ENCODE measurements at regions not wholly inside any gene's neighbourhood (a gene's known extent, or its start where the extent isn't known, plus 50 kb on each side); places are given as distances from the start of the nearest gene placed in this dataset.
A peak's percentile ranks its signal among the peaks of the same experiment; 100 is the strongest.
"Not testable (repeated sequence)": the region's sequence is repeated elsewhere in the genome, so short reads cannot be mapped to it uniquely, and the experiment has no call there.

DNA sequence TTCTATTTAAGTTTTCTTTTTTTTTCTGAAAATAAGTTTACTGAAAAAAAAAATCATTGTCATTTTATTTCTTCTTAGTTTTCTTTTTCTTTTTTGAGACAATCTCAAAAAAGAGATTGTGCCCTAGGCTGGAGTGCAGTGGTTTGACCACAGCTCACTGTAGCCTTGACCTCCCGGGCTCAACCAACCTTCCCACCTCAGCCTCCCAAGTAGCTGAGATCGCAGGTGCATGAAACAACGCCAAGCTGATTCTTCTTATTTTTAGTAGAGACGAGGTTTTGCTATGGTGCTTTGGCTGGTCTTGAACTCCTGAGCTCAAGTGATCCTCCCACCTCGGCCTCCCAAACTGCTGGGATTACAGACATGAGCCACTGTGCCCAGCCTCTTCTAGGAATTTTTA, 65.7 kb upstream of the OSTN start:
- intact Hi-C loops (cut with micrococcal nuclease): no loop called here
- H3K4me2 ChIP-seq (replicated peaks; ENCODE audit: extremely low read depth, low read length, poor library complexity, severe bottlenecking): no peak overlapping the region
- H3K36me3 Mint-ChIP-seq: no peaks in the 10 kb centered on the region
- no peak overlapping the region for H3K27ac ChIP-seq (ENCODE audit: low read depth in 1 of 2, low read length in 2 of 2)
- no peaks in the 10 kb centered on the region for H3K4me1 ChIP-seq (ENCODE audit: control insufficient read depth in 1 of 2, insufficient read depth in 2 of 2, low read length in 2 of 2)
- no peak overlapping the region for H3K4me3 ChIP-seq (replicated peaks in 1 of 3; ENCODE audit: low read depth in 2 of 3, low read length in 3 of 3)
- H3K4me3 Mint-ChIP-seq: no peak overlapping the region
- TF ChIP-seq CTCF (IDR thresholded peaks at IDR 0.05): no peak
- no CpG with 5 or more reads among the region's 5 CpGs for WGBS (ENCODE audit: insufficient coverage)
- no peaks in the 10 kb centered on the region for H3K27me3 Mint-ChIP-seq (ENCODE audit: low read depth in 3 of 3)
- no peaks in the 10 kb centered on the region for H3K79me2 ChIP-seq (ENCODE audit: insufficient read depth, low read length)
- H3K4me1 Mint-ChIP-seq: no peaks in the 10 kb centered on the region
- H3K9ac ChIP-seq (ENCODE audit: insufficient read depth, low read length, poor library complexity, severe bottlenecking): no peak overlapping the region
- H2AFZ ChIP-seq (ENCODE audit: insufficient read depth, low read depth, low read length, poor library complexity, severe bottlenecking): no peak overlapping the region
- H4K20me1 ChIP-seq (ENCODE audit: insufficient read depth, low read length): no peaks in the 10 kb centered on the region
- no peaks in the 10 kb centered on the region for H3K36me3 ChIP-seq (replicated peaks in 1 of 2; ENCODE audit: control insufficient read depth in 1 of 2, insufficient read depth in 2 of 2, low read length in 2 of 2)
- peaks cover 0 to 2% (median 0%) of the 10 kb centered on the region in 7 donors for H3K9me3 Mint-ChIP-seq
- no peak for DNase-seq
- no peaks in the 10 kb centered on the region for H3K9me3 ChIP-seq (replicated peaks in 1 of 2; ENCODE audit: control insufficient read depth in 1 of 2, insufficient read depth in 1 of 2, low read length in 2 of 2)
- no peaks in the 10 kb centered on the region for H3K27me3 ChIP-seq (ENCODE audit: control insufficient read depth in 2 of 2, insufficient read depth in 2 of 2, low read length in 2 of 2)
- no peak overlapping the region for H3K27ac Mint-ChIP-seq

- no CpG with 5 or more reads among the region's 4 CpGs for WGBS (ENCODE audit: insufficient coverage)
- intact Hi-C loops (cut with micrococcal nuclease): no loop called here
- no peaks in the 10 kb centered on the region for H3K27me3 Mint-ChIP-seq (ENCODE audit: low read depth in 3 of 3)
Observed at GRCh38 chr3:191131305-191131704, 67.7 kb upstream of the OSTN start.

GRCh38 chr3:191124891-191125290, 74.2 kb upstream of the OSTN start:
- H4K20me1 ChIP-seq (ENCODE audit: insufficient read depth, low read length); H3K9me3 ChIP-seq (replicated peaks in 1 of 2; ENCODE audit: control insufficient read depth in 1 of 2, insufficient read depth in 1 of 2, low read length in 2 of 2); H3K27me3 Mint-ChIP-seq (ENCODE audit: low read depth in 3 of 3); H3K36me3 Mint-ChIP-seq; H3K4me3 Mint-ChIP-seq; H3K4me3 ChIP-seq (replicated peaks in 1 of 3; ENCODE audit: low read depth in 2 of 3, low read length in 3 of 3); H3K9ac ChIP-seq (ENCODE audit: insufficient read depth, low read length, poor library complexity, severe bottlenecking); H3K36me3 ChIP-seq (replicated peaks in 1 of 2; ENCODE audit: control insufficient read depth in 1 of 2, insufficient read depth in 2 of 2, low read length in 2 of 2); H3K27ac Mint-ChIP-seq; H3K4me1 ChIP-seq (ENCODE audit: control insufficient read depth in 1 of 2, insufficient read depth in 2 of 2, low read length in 2 of 2); intact Hi-C loops (cut with micrococcal nuclease); H2AFZ ChIP-seq (ENCODE audit: insufficient read depth, low read depth, low read length, poor library complexity, severe bottlenecking); H3K4me1 Mint-ChIP-seq; H3K79me2 ChIP-seq (ENCODE audit: insufficient read depth, low read length); H3K27me3 ChIP-seq (ENCODE audit: control insufficient read depth in 2 of 2, insufficient read depth in 2 of 2, low read length in 2 of 2); DNase-seq; H3K4me2 ChIP-seq (replicated peaks; ENCODE audit: extremely low read depth, low read length, poor library complexity, severe bottlenecking); H3K27ac ChIP-seq (ENCODE audit: low read depth in 1 of 2, low read length in 2 of 2): not testable (repeated sequence)
- H3K9me3 Mint-ChIP-seq: peaks cover 3 to 13% (median 5%) of the 10 kb centered on the region in 7 donors
- 94% methylated on average over 21 of the region's 30 CpGs for WGBS (ENCODE audit: insufficient coverage)

More at GRCh38 chr3:191131305-191131704, 67.7 kb upstream of the OSTN start:
- H3K36me3 ChIP-seq (replicated peaks in 1 of 2; ENCODE audit: control insufficient read depth in 1 of 2, insufficient read depth in 2 of 2, low read length in 2 of 2): no peaks in the 10 kb centered on the region
- no peak overlapping the region for H3K9ac ChIP-seq (ENCODE audit: insufficient read depth, low read length, poor library complexity, severe bottlenecking)
- no peak for DNase-seq
- no peaks in the 10 kb centered on the region for H3K9me3 ChIP-seq (replicated peaks in 1 of 2; ENCODE audit: control insufficient read depth in 1 of 2, insufficient read depth in 1 of 2, low read length in 2 of 2)
- Mint-ChIP-seq H3K27ac (peak overlapping the region in 1 of 7 donors; percentile 32), H3K4me3 (no peak overlapping the region), H3K9me3 (peaks cover 0 to 6% (median 0%) of the 10 kb centered on the region in 7 donors), H3K4me1 (no peaks in the 10 kb centered on the region), H3K36me3 (no peaks in the 10 kb centered on the region)
- no peaks in the 10 kb centered on the region for H4K20me1 ChIP-seq (ENCODE audit: insufficient read depth, low read length)
- TF ChIP-seq CTCF (IDR thresholded peaks at IDR 0.05): no peak
- H3K4me3 ChIP-seq (replicated peaks in 1 of 3; ENCODE audit: low read depth in 2 of 3, low read length in 3 of 3): no peak overlapping the region
- H3K79me2 ChIP-seq (ENCODE audit: insufficient read depth, low read length): no peaks in the 10 kb centered on the region
- no peak overlapping the region for H3K27ac ChIP-seq (ENCODE audit: low read depth in 1 of 2, low read length in 2 of 2)
- no peaks in the 10 kb centered on the region for H3K27me3 ChIP-seq (ENCODE audit: control insufficient read depth in 2 of 2, insufficient read depth in 2 of 2, low read length in 2 of 2)
- H3K4me2 ChIP-seq (replicated peaks; ENCODE audit: extremely low read depth, low read length, poor library complexity, severe bottlenecking): no peak overlapping the region
- H2AFZ ChIP-seq (ENCODE audit: insufficient read depth, low read depth, low read length, poor library complexity, severe bottlenecking): no peak overlapping the region
- no peaks in the 10 kb centered on the region for H3K4me1 ChIP-seq (ENCODE audit: control insufficient read depth in 1 of 2, insufficient read depth in 2 of 2, low read length in 2 of 2)

Data from CD14-positive monocyte (primary cell).